ENCODE measurements at regions not wholly inside any gene's neighbourhood (a gene's known extent, or its start where the extent isn't known, plus 50 kb on each side); places are given as distances from the start of the nearest gene placed in this dataset.

DNA sequence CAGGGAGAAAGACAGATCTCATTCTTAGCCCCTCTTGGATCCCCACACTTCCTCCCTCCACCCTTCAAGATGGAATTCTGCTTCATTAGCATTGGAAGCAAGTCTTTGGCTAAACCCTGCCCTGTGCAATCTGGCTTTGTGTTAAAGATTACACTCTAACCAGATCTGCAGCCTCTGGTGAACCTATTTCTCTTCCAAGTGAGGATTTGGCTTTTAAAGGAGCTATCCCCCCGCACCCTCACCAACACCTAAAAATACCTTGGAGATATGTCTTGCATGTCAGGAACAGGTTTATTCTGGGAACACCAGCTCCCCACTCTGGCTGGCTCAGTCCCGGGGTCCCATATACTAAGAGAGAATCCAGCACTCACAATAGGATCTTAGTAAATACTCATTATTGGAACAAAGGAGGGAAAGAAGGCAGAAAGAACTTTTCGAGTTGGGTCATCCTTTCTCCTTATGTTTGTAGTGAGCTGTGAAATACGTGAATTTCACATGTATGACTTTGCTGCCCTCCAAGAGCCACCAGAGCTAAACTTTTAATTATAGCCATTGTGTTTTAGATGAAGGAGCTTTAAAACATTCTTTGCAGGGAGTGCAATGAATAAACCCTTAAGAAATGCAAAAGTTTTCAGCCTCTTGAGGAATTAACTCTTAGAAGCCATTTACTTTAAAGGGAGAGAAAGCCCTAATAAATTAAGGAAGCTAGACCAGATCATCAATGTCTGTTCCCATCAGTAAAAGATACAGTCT lies 53.7 kb upstream of the HRH2 start:
- DNase-seq (ENCODE audit: low read depth) = no peak
- no peak overlapping the region for H3K4me3 ChIP-seq (ENCODE audit: low read length)
- TF ChIP-seq, protein P1, sequence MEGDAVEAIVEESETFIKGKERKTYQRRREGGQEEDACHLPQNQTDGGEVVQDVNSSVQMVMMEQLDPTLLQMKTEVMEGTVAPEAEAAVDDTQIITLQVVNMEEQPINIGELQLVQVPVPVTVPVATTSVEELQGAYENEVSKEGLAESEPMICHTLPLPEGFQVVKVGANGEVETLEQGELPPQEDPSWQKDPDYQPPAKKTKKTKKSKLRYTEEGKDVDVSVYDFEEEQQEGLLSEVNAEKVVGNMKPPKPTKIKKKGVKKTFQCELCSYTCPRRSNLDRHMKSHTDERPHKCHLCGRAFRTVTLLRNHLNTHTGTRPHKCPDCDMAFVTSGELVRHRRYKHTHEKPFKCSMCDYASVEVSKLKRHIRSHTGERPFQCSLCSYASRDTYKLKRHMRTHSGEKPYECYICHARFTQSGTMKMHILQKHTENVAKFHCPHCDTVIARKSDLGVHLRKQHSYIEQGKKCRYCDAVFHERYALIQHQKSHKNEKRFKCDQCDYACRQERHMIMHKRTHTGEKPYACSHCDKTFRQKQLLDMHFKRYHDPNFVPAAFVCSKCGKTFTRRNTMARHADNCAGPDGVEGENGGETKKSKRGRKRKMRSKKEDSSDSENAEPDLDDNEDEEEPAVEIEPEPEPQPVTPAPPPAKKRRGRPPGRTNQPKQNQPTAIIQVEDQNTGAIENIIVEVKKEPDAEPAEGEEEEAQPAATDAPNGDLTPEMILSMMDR (IDR thresholded peaks at IDR 0.05; ENCODE audit: insufficient read depth, low read depth, low read length, missing control alignments) = no peak

DNA sequence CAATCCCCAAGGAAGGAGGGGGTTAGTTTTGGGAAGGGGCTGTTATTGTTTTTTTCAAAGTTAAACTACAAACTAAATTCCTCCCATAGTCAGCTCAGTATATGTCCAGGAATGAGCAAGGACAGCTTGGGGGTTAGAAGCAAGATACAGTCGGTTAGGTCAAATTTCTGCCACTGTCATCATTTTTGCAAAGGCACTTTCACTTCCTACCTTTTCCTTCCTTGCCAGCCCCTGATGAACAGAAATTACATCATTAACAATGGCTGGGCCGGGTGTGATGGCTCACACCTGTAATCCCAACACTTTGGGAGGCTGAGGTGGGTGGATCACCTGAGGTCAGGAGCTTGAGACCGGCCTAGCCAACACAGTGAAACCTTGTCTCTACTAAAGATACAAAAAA lies 51.5 kb upstream of the HRH2 start:
- TF ChIP-seq, protein P1 (IDR thresholded peaks at IDR 0.05; ENCODE audit: insufficient read depth, low read depth, low read length, missing control alignments) = no peak
- DNase-seq (ENCODE audit: low read depth) = no peak
- no peak overlapping the region for H3K4me3 ChIP-seq (ENCODE audit: low read length)

Measured in epithelial cell of esophagus (primary cell).